Retinal pigment epithelial cell (primary cell): ENCODE measurements at regions not wholly inside any gene's neighbourhood (a gene's known extent, or its start where the extent isn't known, plus 50 kb on each side); places are given as distances from the start of the nearest gene placed in this dataset.
A peak's percentile ranks its signal among the peaks of the same experiment; 100 is the strongest.

ENCODE experiments used
- DNase-seq: peaks from one replicate; pipeline ENCODE4 v3.0.0-alpha.2; 2010; ENCODE audit warnings: low read depth
- H3K4me3 ChIP-seq: 2 replicates; pipeline ENCODE4 v1.5.1; 2011; ENCODE audit warnings: mild to moderate bottlenecking, low read length, control low read depth, moderate library complexity
- CTCF ChIP-seq: conservative IDR thresholded peaks from 2 replicates; pipeline ENCODE4 v1.5.1; 2011; ENCODE audit warnings: low read depth, low read length, control low read depth, inconsistent platforms

DNA sequence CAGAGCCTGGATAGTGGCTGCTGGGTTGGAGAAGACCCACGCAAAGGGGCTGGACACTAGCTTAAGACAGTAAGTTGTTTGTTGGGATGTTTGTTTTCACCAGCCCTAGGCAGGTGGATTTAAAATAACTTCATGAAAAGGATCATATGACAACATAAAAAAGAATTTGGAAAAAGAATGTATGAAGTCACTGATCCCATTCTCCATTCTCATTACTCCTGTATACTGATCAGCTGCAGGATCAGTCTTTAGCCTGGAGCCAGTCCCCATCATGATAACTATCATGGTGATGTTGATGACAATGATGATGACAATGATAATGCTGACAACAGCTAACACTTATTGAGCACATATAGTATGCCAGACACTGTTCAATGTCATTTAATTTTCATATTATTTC, 92.1 kb upstream of the IFNE start:
- DNase-seq = no peak
- no peak for TF ChIP-seq CTCF
- H3K4me3 ChIP-seq = no peak overlapping the region

DNA sequence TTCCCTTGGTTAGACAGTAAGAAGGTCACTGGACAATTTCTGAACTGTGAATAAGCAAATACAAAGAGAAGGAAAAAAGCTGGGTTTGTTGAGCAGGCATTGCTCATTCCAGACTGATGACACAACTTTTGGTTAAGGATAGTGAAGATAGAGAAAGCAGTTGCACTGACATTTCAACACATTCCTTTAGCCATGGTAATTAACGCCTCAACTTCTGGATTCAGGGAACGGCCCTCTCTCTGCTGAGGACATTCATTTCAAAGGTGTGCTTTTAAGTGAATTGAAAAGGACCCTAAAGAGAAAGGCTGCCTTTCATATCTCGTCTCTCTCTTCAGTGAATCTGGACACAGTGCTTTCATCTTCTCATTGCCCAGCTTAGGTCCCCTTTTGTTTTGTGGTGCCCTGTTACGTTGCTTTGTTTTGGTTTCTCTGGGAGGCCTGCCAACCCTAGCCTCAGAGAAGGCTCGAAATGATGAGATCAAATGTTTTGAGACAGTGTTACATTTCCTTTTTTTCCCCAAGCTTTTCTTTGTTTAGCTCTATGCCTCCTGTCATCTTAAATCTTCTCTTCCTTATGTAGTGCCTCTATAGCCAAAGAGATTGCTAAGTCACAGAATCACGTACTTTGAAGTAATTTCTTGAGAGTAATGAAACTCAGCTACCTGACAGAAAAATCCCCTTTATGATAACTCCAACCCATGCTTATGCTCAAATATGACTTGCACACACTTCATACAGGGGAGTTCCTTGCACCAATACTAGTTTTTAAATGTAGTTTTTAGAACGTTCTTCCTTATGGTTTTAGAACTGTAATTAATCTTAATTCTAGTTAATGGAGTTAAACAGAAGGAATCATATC, 94.4 kb upstream of the IFNE start:
- TF ChIP-seq CTCF = no peak
- H3K4me3 ChIP-seq = peak overlapping the region; percentile 30
- DNase-seq = peak; percentile 78

DNA sequence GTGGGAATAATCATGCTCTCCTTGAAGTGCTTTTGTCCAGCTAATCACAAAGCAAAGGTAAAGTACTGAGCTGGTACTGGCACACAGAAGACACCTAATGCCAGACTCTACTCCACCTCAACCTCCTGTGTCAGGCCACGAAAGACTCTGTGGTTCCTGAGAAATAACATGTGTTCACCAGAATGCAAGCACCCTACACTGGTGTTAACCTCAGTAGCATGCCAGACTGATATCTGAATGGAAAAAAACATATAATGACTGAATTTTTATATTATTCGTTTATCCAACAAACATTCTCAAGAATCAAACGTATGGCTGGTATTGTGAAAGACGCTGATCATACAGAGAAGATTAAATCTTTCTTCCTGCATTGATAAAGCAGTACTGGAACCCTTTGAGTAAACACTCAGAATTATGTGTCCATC, 97.1 kb upstream of the IFNE start:
- TF ChIP-seq CTCF = no peak
- no peak for DNase-seq
- no peak overlapping the region for H3K4me3 ChIP-seq

DNA sequence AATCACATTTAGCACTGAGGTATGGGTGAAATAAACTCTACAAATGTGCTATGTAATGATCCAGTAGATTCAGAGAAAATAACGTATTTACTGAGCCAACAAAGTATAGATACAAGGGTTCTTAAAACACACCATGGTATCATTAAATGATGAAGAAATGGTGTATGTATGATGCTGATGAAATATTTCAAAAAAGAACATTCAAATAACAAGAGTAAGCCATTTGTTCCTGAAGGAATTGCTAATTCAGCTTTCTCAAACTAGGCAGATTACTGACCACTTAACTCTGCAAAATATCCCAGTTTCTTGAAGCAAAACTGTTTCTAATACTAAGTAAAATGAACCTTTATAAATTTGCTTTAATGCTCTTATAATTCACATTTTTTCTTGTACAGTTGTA, 97.6 kb upstream of the IFNE start:
- no peak overlapping the region for H3K4me3 ChIP-seq
- no peak for DNase-seq
- TF ChIP-seq CTCF = no peak

- no peak for TF ChIP-seq CTCF
- H3K4me3 ChIP-seq = no peak overlapping the region
- no peak for DNase-seq
Observed at GRCh38 chr9:21580636-21581378, 98.7 kb upstream of the IFNE start.

DNA sequence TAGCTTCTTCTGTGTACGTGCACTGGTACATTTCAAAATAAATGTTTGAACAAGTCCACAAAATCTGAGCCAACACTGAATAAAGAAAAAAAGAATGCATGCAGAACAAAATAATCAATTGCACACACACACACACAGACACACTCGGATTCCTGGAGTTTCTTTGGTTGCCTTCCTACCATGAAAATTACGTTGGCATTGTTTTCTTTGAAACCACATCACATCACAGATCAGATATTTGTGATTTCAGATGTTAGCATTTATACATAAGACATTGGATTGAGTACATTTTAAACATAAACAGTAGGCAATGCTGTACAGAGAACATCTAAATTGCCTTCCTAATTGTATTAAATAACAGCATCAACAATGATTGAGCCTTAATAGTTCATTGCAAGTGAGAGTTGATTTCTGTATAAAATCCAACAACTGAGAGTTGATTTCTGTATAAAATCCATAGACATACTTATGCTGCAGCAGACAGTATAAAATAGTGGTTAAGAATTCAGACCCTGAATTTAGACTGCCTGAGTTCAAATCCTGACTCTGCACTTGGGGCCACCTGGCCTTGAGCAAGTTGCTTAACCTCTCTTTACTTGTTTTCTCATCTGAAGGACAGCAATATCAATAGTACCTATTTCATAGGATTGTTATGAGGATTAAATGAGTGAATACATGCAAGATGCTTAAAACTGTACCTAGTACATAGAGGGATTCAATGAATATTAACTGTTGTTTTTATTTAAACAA, 101.7 kb upstream of the IFNE start:
- H3K4me3 ChIP-seq = no peak overlapping the region
- no peak for DNase-seq
- TF ChIP-seq CTCF = no peak
